Endothelial cell of umbilical vein (primary cell): ENCODE measurements at regions not wholly inside any gene's neighbourhood (a gene's known extent, or its start where the extent isn't known, plus 50 kb on each side); places are given as distances from the start of the nearest gene placed in this dataset.

Experiments
- BruUV-seq: library from RNA; stranded (reverse); fragments of 400-500 nt; replicated peaks from 2 replicates; lab custom pipeline; 2021; lab: Mats Ljungman, UMichigan
- CTCF ChIA-PET: fragments of 300-600, 350-600 bp; sonication (Branson Sonifier 250); formaldehyde crosslinking; loops from one replicate; lab custom pipeline; 2021; ENCODE audit warnings: antibody characterized with exemption, inconsistent platforms; lab: Charles Lee
- POLR2A ChIA-PET: fragments of 300-600, 350-600 bp; sonication (Branson Sonifier 250); formaldehyde crosslinking; loops from one replicate; lab custom pipeline; 2021; ENCODE audit warnings: antibody characterized with exemption, inconsistent platforms; lab: Charles Lee
- DNase-seq: peaks from one replicate; pipeline ENCODE4 v3.0.0-alpha.2; 2011; ENCODE audit warnings: low read depth, low spot score
- FAIRE-seq: peaks from 2 replicates; lab custom pipeline; 2011; peaks lifted over from hg19 to GRCh38; lab: Jason Lieb, UNC
- H2AFZ ChIP-seq: 2 replicates; pipeline ENCODE4 v1.6.0; 2012; ENCODE audit warnings: low read depth, low read length, control low read depth, inconsistent platforms
- H3K27ac ChIP-seq: 2 replicates; pipeline ENCODE4 v1.5.1; 2011; ENCODE audit warnings: low read depth, mild to moderate bottlenecking, control low read depth, low read length, moderate library complexity; ENCODE audit not compliant: insufficient read depth
- H3K27me3 ChIP-seq, 2 experiments: 2 replicates each; pipeline versions ENCODE4 v1.6.0 to v1.6.1; 2011; ENCODE audit warnings: low read length in 2 of 2, mixed read lengths in 1 of 2; ENCODE audit not compliant: control insufficient read depth in 2 of 2, insufficient read depth in 2 of 2
- H3K36me3 ChIP-seq, 2 experiments: 2 replicates in 1 of 2; 3 replicates in 1 of 2; pipeline ENCODE4 v1.5.1; 2011; ENCODE audit warnings: low read length in 2 of 2, mild to moderate bottlenecking in 1 of 2, moderate library complexity in 1 of 2; ENCODE audit not compliant: control insufficient read depth in 2 of 2, insufficient read depth in 2 of 2; ENCODE audit errors: extremely low read depth in 1 of 2
- H3K4me1 ChIP-seq: 3 replicates; pipeline ENCODE4 v1.5.1; 2011; ENCODE audit warnings: mild to moderate bottlenecking, low read length; ENCODE audit not compliant: control insufficient read depth, insufficient read depth; ENCODE audit errors: extremely low read depth
- H3K4me2 ChIP-seq: 2 replicates; pipeline ENCODE4 v1.6.1; 2011; ENCODE audit warnings: low read length, control low read depth, mixed read lengths; ENCODE audit not compliant: insufficient read depth
- H3K4me3 ChIP-seq, 3 experiments: fragments of 200-600 bp in 1 of 3; sonication (generic), shearing (Covaris generic) in 1 of 3; replicated peaks in 1 of 3; 2 replicates each; pipeline ENCODE4 v1.5.1; 2011 to 2016; ENCODE audit warnings: control low read depth in 3 of 3, low read length in 3 of 3, mild to moderate bottlenecking in 2 of 3, inconsistent platforms in 1 of 3, low read depth in 1 of 3, moderate library complexity in 1 of 3; ENCODE audit not compliant: insufficient read depth in 1 of 3
- H3K79me2 ChIP-seq: 2 replicates; pipeline ENCODE4 v1.6.0; 2012; ENCODE audit warnings: low read length, inconsistent platforms; ENCODE audit not compliant: control insufficient read depth, insufficient read depth
- H3K9ac ChIP-seq: replicated peaks from 2 replicates; pipeline ENCODE3; 2011; ENCODE audit warnings: low read length, control low read depth; ENCODE audit not compliant: insufficient read depth; ENCODE audit errors: extremely low read depth
- H3K9me1 ChIP-seq: replicated peaks from 3 replicates; pipeline ENCODE4 v1.6.0; 2011; ENCODE audit warnings: mild to moderate bottlenecking, low read length; ENCODE audit not compliant: control insufficient read depth, insufficient read depth; ENCODE audit errors: extremely low read depth
- H3K9me3 ChIP-seq: replicated peaks from 2 replicates; pipeline ENCODE4 v1.5.1; 2012; ENCODE audit warnings: low read length, inconsistent platforms; ENCODE audit not compliant: control insufficient read depth, insufficient read depth
- H4K20me1 ChIP-seq: replicated peaks from 2 replicates; pipeline ENCODE3; 2011; ENCODE audit warnings: mild to moderate bottlenecking, low read length; ENCODE audit not compliant: control insufficient read depth, insufficient read depth; ENCODE audit errors: extremely low read depth
- EZH2 ChIP-seq: IDR thresholded peaks from 2 replicates; pipeline ENCODE4 v1.6.1; 2012; ENCODE audit warnings: borderline replicate concordance, low read depth, mild to moderate bottlenecking, moderate library complexity, low read length, inconsistent platforms; ENCODE audit not compliant: severe bottlenecking
- FOS ChIP-seq: IDR thresholded peaks from 2 replicates; pipeline ENCODE4 v1.6.1; 2011; ENCODE audit warnings: mild to moderate bottlenecking, low read length, moderate library complexity, borderline replicate concordance; ENCODE audit not compliant: insufficient read depth
- GATA2 ChIP-seq: IDR thresholded peaks from 2 replicates; pipeline ENCODE4 v1.7.0; 2011; ENCODE audit warnings: low read depth, mild to moderate bottlenecking, moderate library complexity, mixed read lengths, low read length; ENCODE audit not compliant: insufficient read length, insufficient read depth
- JUN ChIP-seq: IDR thresholded peaks from 2 replicates; pipeline ENCODE4 v1.6.1; 2011; ENCODE audit warnings: borderline replicate concordance, low read depth; ENCODE audit not compliant: insufficient read length, insufficient read depth
- MYC ChIP-seq: IDR thresholded peaks from one replicate; pipeline ENCODE4 v1.6.1; 2011; ENCODE audit warnings: mild to moderate bottlenecking, low read depth, low read length
- POLR2A ChIP-seq: IDR thresholded peaks from 2 replicates; pipeline ENCODE4 v1.6.1; 2012; ENCODE audit warnings: low read depth, mild to moderate bottlenecking, control low read depth, low read length
- POLR2AphosphoS5 ChIP-seq: IDR thresholded peaks from 2 replicates; pipeline ENCODE4 v1.6.1; 2012; ENCODE audit warnings: low read depth, mild to moderate bottlenecking, control low read depth, low read length, moderate library complexity; ENCODE audit not compliant: insufficient read depth
- dilution Hi-C: fragments of 300-500 bp; cut with MboI; formaldehyde crosslinking; loops from one replicate; pipeline ENCODE4 v1.15.0; 2019; ENCODE audit warnings: low sequenced_read_pairs; ENCODE audit not compliant: extremely low pct_ligation_motif_present
- intact Hi-C: fragments of 100-400 bp; cut with micrococcal nuclease; formaldehyde crosslinking; loops from one replicate; pipeline ENCODE4 v1.10.0; 2022
- TF ChIP-seq, protein P1 (sequence below): IDR thresholded peaks from 2 replicates; pipeline ENCODE4 v1.6.1; 2011; ENCODE audit not compliant: insufficient read depth, insufficient read length
- TF ChIP-seq, protein P2 (sequence below), 2 donors: IDR thresholded peaks; 1 replicate in 1 of 2; 2 replicates in 1 of 2; pipeline ENCODE4 v1.5.1; 2011; ENCODE audit warnings: low read length in 2 of 2, mild to moderate bottlenecking in 2 of 2, moderate library complexity in 2 of 2, control low read depth in 1 of 2, inconsistent platforms in 1 of 2, low read depth in 1 of 2; ENCODE audit not compliant: insufficient read depth in 1 of 2; ENCODE audit errors: extremely low read depth in 1 of 2

GRCh38 chr12:83199069-83199468 is 512.4 kb downstream of the TMTC2 start:
- Histone ChIP-seq H2AFZ (no peak overlapping the region), H3K9ac (no peak overlapping the region), H3K4me2 (no peak overlapping the region), H3K4me3 (no peak overlapping the region), H3K4me1 (no peaks in the 10 kb centered on the region), H3K36me3 (no peaks in the 10 kb centered on the region), H3K27me3 (no peaks in the 10 kb centered on the region), H3K9me3 (no peaks in the 10 kb centered on the region), H3K9me1 (no peaks in the 10 kb centered on the region), H3K79me2 (no peaks in the 10 kb centered on the region), H3K27ac (no peak overlapping the region), H4K20me1 (no peaks in the 10 kb centered on the region)
- FAIRE-seq (no peak), DNase-seq (no peak)
- no TSS peak for BruUV-seq
- ChIA-PET CTCF (no interaction called here), POLR2A (no interaction called here)
- dilution Hi-C loops, result no loop called here
- intact Hi-C loops, result no loop called here
- TF ChIP-seq FOS (no peak), JUN (no peak), POLR2AphosphoS5 (no peak), POLR2A (no peak), MYC (no peak), EZH2 (no peak), GATA2 (no peak)
- TF ChIP-seq, protein P1, sequence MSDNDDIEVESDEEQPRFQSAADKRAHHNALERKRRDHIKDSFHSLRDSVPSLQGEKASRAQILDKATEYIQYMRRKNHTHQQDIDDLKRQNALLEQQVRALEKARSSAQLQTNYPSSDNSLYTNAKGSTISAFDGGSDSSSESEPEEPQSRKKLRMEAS, result no peak
- TF ChIP-seq, protein P2, sequence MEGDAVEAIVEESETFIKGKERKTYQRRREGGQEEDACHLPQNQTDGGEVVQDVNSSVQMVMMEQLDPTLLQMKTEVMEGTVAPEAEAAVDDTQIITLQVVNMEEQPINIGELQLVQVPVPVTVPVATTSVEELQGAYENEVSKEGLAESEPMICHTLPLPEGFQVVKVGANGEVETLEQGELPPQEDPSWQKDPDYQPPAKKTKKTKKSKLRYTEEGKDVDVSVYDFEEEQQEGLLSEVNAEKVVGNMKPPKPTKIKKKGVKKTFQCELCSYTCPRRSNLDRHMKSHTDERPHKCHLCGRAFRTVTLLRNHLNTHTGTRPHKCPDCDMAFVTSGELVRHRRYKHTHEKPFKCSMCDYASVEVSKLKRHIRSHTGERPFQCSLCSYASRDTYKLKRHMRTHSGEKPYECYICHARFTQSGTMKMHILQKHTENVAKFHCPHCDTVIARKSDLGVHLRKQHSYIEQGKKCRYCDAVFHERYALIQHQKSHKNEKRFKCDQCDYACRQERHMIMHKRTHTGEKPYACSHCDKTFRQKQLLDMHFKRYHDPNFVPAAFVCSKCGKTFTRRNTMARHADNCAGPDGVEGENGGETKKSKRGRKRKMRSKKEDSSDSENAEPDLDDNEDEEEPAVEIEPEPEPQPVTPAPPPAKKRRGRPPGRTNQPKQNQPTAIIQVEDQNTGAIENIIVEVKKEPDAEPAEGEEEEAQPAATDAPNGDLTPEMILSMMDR (IDR thresholded peaks at IDR 0.05; ENCODE audit: extremely low read depth in 1 of 2, insufficient read depth in 1 of 2, low read depth in 1 of 2, low read length in 2 of 2), result no peak
